ENCODE measurements at regions not wholly inside any gene's neighbourhood (a gene's known extent, or its start where the extent isn't known, plus 50 kb on each side); places are given as distances from the start of the nearest gene placed in this dataset.

GRCh38 chr18:29078273-29078672 is 901.3 kb upstream of the CDH2 start:
- TF ChIP-seq CTCF (IDR thresholded peaks at IDR 0.05; ENCODE audit: poor library complexity) = no peak
- TF ChIP-seq EZH2phosphoT487 (IDR thresholded peaks at IDR 0.05; ENCODE audit: low read depth, severe bottlenecking, unreplicated experiment) = no peak

Measured in hepatocyte (in vitro differentiated cells).